T-helper 9 cell (primary cell): ENCODE measurements at regions not wholly inside any gene's neighbourhood (a gene's known extent, or its start where the extent isn't known, plus 50 kb on each side); places are given as distances from the start of the nearest gene placed in this dataset.

ENCODE experiments used
- DNase-seq: peaks from one replicate; pipeline ENCODE4 v3.0.0-alpha.2; 2020

- no peak for DNase-seq
Measured at GRCh38 chr4:81651243-81651899, 179.7 kb upstream of the RASGEF1B start.

- no peak for DNase-seq
Measured at GRCh38 chr4:81650606-81651242, 179.0 kb upstream of the RASGEF1B start.

GRCh38 chr4:81648576-81649275, 177.0 kb upstream of the RASGEF1B start:
- no peak for DNase-seq

GRCh38 chr4:81647388-81647787, 175.7 kb upstream of the RASGEF1B start:
- no peak for DNase-seq

- no peak for DNase-seq
Measured at GRCh38 chr4:81642543-81642942, 170.8 kb upstream of the RASGEF1B start.

- no peak for DNase-seq
Measured at GRCh38 chr4:81639248-81639647, 167.5 kb upstream of the RASGEF1B start.

- DNase-seq, result no peak
Measured at GRCh38 chr4:81638698-81639097, 167.0 kb upstream of the RASGEF1B start.

- DNase-seq, result no peak
Measured at GRCh38 chr4:81635739-81636138, 164.0 kb upstream of the RASGEF1B start.

GRCh38 chr4:81634766-81635549, 163.3 kb upstream of the RASGEF1B start:
- DNase-seq, result no peak

- no peak for DNase-seq
Measured at GRCh38 chr4:81634165-81634564, 162.5 kb upstream of the RASGEF1B start.

- no peak for DNase-seq
Measured at GRCh38 chr4:81632581-81633299, 161.0 kb upstream of the RASGEF1B start.

GRCh38 chr4:81631958-81632441, 160.3 kb upstream of the RASGEF1B start:
- no peak for DNase-seq

- DNase-seq, result no peak
Measured at GRCh38 chr4:81629366-81629765, 157.7 kb upstream of the RASGEF1B start.

GRCh38 chr4:81628489-81628888, 156.8 kb upstream of the RASGEF1B start:
- no peak for DNase-seq

GRCh38 chr4:81627590-81627989, 155.9 kb upstream of the RASGEF1B start:
- DNase-seq, result no peak

- DNase-seq, result no peak
Measured at GRCh38 chr4:81626851-81627250, 155.1 kb upstream of the RASGEF1B start.

- no peak for DNase-seq
Measured at GRCh38 chr4:81625422-81626417, 154.0 kb upstream of the RASGEF1B start.

- no peak for DNase-seq
Measured at GRCh38 chr4:81623434-81623833, 151.7 kb upstream of the RASGEF1B start.

GRCh38 chr4:81622474-81623184, 150.9 kb upstream of the RASGEF1B start:
- DNase-seq, result no peak

- no peak for DNase-seq
Measured at GRCh38 chr4:81622028-81622427, 150.3 kb upstream of the RASGEF1B start.
